ENCODE measurements at regions not wholly inside any gene's neighbourhood (a gene's known extent, or its start where the extent isn't known, plus 50 kb on each side); places are given as distances from the start of the nearest gene placed in this dataset.

DNA sequence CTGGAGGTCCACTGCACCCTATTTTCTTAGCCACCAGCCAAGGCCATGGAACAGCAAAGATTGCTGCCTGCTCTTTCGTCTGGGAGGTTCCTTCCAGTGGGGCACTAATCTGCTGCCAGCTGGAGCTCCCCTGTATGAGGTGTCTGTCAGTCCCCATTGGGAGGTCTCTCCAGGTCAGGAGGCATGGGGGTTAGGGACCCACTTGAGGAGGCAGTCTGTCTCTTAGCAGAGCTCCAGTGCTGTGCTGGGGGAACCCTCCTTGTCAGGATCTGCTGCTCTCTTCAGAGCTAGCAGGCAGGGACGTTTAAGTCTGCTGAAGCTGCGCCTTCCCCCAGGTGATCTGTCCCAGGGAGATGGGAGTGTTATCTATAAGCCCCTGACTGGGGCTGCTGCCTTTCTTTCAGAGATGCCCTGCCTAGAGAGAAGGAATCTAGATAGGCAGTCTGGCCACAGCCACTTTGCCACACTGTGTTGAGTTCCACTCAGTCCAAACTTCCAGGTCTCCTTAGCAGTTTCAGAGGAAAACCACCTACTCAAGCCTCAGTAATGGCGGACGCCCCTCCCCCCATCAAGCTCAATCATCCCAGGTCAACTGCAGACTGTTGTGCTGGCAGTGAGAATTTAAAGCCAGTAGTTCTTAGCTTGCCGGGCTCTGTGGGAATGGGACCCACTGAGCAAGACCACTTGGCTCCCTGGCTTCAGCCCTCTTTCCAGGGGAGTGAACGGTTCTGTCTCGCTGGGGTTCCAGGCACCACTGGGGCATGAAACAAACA is 317.7 kb downstream of the LRRC70 start:
- no peak for TF ChIP-seq YY1 (IDR thresholded peaks at IDR 0.05; ENCODE audit: low read depth)
- TF ChIP-seq, protein P1, sequence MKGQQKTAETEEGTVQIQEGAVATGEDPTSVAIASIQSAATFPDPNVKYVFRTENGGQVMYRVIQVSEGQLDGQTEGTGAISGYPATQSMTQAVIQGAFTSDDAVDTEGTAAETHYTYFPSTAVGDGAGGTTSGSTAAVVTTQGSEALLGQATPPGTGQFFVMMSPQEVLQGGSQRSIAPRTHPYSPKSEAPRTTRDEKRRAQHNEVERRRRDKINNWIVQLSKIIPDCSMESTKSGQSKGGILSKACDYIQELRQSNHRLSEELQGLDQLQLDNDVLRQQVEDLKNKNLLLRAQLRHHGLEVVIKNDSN (IDR thresholded peaks at IDR 0.05) = no peak

DNA sequence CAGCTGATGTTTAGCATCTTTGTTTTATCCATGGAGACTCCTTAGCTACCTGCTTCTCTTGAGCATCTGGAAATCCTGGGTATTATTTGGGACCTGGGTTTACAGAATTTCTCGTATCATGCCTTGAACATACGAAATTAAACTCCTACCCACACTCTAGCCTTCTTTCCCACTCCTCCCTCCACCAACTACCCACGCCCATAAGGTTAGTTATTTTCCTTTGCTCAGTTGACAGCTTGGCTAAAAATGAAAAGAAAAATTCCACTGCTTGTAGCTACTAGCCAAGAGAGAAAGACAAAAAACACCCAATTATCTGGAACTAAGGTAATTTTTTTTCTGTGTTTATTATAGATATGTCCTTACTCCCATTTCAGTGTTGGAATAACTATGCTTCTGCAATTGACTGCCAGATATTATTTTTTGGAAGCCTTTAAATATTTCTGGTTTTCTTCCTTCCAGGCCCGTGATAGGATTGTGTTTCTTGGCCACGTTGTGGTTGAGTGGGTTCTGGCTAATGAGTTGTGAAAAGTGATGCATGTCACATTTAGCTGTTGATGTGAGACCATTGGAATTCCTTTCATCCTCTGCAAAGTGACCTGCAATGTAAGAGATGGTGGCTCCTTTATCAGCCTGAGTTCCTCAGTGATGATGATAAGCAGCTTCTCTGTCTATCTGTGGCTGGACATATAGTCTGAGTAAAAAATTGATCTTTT is 308.1 kb downstream of the LRRC70 start:
- TF ChIP-seq NFIC (IDR thresholded peaks at IDR 0.05) (no peak), TEAD4 (IDR thresholded peaks at IDR 0.05) (peak; percentile 82)

DNA sequence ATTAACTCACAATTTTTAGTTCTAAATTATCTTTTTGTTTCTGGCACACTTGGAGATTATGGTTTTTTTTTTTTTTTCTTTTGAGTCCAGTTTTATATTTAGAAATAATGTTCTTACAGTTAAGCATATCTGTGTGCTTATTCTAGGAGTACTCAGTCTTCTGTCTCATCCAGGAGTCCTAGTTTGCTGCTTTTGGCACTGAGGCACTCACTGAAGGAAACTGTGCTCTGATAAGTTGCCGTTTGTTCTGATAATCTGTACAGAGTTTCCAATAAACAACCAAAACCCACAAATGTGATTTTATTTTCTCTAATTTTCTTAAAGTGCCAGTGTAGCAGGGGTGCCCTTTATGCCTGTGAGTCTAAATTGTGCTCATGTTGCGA is 251.0 kb downstream of the LRRC70 start:
- TF ChIP-seq NFIC (IDR thresholded peaks at IDR 0.05) (no peak), RAD21 (IDR thresholded peaks at IDR 0.05; ENCODE audit: low read depth) (no peak), FOXM1 (IDR thresholded peaks at IDR 0.05; ENCODE audit: borderline replicate concordance, low read depth) (no peak), YY1 (IDR thresholded peaks at IDR 0.05; ENCODE audit: low read depth) (no peak)
- TF ChIP-seq, protein P2, sequence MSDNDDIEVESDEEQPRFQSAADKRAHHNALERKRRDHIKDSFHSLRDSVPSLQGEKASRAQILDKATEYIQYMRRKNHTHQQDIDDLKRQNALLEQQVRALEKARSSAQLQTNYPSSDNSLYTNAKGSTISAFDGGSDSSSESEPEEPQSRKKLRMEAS (IDR thresholded peaks at IDR 0.05) = no peak

DNA sequence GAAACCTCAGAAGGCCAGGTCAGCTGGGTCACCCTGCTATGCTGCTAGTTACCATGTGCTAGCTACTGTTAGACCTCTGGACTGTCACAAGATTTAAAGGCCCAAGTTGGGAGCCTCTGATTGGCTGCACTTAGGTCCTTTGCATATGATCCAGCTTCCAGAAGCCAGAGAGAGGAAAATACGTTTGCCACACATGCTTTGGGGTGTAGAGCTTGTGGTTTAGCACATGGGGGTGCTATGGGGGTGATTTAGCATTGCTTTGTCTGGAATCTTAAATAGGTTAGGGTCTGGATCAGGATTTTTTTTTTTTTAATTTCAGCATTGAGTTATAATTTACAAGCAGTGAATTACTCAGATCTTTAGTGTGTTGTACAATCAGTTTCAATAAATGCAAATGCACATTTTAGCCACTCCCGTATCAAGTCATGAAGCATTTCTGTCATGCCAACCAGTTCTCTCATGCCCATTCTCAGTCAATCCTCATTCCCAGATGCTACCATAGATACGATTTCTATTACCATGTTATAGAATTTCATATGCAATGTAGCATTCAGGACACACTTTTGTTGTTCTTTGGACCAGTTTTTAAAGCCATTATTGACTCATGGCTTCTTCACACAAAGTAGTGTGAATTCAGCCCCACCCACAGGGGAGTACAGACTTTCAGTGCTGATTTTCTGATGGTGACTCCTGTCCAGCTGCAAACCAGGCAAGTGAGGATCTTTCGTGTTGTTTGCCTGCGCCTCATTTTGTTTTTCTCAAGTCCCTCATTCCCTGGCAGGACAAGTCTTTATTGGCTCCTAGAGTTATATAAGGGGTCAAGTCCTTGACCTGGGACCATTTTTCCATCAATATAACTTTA is 250.4 kb downstream of the LRRC70 start:
- TF ChIP-seq EP300 (IDR thresholded peaks at IDR 0.05; ENCODE audit: borderline replicate concordance) (no peak), RAD21 (IDR thresholded peaks at IDR 0.05; ENCODE audit: low read depth) (no peak), TCF12 (IDR thresholded peaks at IDR 0.05; ENCODE audit: low read depth) (no peak), EGR1 (IDR thresholded peaks at IDR 0.05) (no peak), NFIC (IDR thresholded peaks at IDR 0.05) (no peak), CEBPB (IDR thresholded peaks at IDR 0.05) (no peak), TAF1 (IDR thresholded peaks at IDR 0.05; ENCODE audit: low read depth) (no peak), YY1 (IDR thresholded peaks at IDR 0.05; ENCODE audit: low read depth) (no peak), CREB1 (IDR thresholded peaks at IDR 0.05; ENCODE audit: low read depth) (no peak), FOXM1 (IDR thresholded peaks at IDR 0.05; ENCODE audit: borderline replicate concordance, low read depth) (no peak), ZBTB7A (IDR thresholded peaks at IDR 0.05; ENCODE audit: low read depth) (no peak)
- TF ChIP-seq, protein P3, sequence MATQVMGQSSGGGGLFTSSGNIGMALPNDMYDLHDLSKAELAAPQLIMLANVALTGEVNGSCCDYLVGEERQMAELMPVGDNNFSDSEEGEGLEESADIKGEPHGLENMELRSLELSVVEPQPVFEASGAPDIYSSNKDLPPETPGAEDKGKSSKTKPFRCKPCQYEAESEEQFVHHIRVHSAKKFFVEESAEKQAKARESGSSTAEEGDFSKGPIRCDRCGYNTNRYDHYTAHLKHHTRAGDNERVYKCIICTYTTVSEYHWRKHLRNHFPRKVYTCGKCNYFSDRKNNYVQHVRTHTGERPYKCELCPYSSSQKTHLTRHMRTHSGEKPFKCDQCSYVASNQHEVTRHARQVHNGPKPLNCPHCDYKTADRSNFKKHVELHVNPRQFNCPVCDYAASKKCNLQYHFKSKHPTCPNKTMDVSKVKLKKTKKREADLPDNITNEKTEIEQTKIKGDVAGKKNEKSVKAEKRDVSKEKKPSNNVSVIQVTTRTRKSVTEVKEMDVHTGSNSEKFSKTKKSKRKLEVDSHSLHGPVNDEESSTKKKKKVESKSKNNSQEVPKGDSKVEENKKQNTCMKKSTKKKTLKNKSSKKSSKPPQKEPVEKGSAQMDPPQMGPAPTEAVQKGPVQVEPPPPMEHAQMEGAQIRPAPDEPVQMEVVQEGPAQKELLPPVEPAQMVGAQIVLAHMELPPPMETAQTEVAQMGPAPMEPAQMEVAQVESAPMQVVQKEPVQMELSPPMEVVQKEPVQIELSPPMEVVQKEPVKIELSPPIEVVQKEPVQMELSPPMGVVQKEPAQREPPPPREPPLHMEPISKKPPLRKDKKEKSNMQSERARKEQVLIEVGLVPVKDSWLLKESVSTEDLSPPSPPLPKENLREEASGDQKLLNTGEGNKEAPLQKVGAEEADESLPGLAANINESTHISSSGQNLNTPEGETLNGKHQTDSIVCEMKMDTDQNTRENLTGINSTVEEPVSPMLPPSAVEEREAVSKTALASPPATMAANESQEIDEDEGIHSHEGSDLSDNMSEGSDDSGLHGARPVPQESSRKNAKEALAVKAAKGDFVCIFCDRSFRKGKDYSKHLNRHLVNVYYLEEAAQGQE (IDR thresholded peaks at IDR 0.05; ENCODE audit: low read depth) = no peak
- TF ChIP-seq, protein P1 (IDR thresholded peaks at IDR 0.05) = no peak
- TF ChIP-seq, protein P2 (IDR thresholded peaks at IDR 0.05) = no peak

DNA sequence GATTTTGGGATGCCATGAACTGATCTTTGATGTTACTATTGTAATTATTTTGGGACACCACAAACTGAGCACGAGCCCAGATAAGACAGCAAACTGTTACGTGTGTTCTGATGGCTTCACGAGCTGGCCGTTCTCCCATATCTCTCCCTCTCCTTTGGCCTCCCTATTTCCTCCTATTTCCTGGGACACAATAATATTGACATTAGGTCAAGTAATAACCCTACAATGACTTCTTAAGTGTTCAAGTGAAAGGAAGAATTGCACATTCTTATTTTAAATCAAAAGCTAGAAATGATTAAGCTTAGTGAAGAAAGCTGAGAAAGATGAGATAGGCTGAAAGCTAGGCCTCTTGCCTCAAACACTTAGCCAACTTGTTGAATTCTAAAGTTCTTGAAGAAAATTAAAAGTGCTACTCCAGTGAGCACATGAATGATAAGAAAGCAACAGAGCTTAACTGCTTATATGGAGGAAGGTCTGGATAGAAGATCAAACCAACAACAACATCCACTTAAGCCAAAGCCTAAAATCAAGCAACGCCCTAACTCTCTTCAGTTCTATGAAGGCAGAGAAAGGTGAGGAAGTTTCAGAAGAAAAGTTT is 247.1 kb downstream of the LRRC70 start:
- TF ChIP-seq, protein P1 (IDR thresholded peaks at IDR 0.05) = no peak
- TF ChIP-seq, protein P2 (IDR thresholded peaks at IDR 0.05) = no peak
- TF ChIP-seq TEAD4 (IDR thresholded peaks at IDR 0.05) (no peak), FOXM1 (IDR thresholded peaks at IDR 0.05; ENCODE audit: borderline replicate concordance, low read depth) (no peak), EP300 (IDR thresholded peaks at IDR 0.05; ENCODE audit: borderline replicate concordance) (no peak), CEBPB (IDR thresholded peaks at IDR 0.05) (no peak), CREB1 (IDR thresholded peaks at IDR 0.05; ENCODE audit: low read depth) (no peak), RAD21 (IDR thresholded peaks at IDR 0.05; ENCODE audit: low read depth) (no peak), TCF12 (IDR thresholded peaks at IDR 0.05; ENCODE audit: low read depth) (no peak), ZBTB7A (IDR thresholded peaks at IDR 0.05; ENCODE audit: low read depth) (no peak), EGR1 (IDR thresholded peaks at IDR 0.05) (no peak), YY1 (IDR thresholded peaks at IDR 0.05; ENCODE audit: low read depth) (no peak), NFIC (IDR thresholded peaks at IDR 0.05) (no peak), TAF1 (IDR thresholded peaks at IDR 0.05; ENCODE audit: low read depth) (no peak)
- TF ChIP-seq, protein P3 (IDR thresholded peaks at IDR 0.05; ENCODE audit: low read depth) = no peak
